Large intestine (tissue), 3 donors: ENCODE measurements at regions not wholly inside any gene's neighbourhood (a gene's known extent, or its start where the extent isn't known, plus 50 kb on each side); places are given as distances from the start of the nearest gene placed in this dataset.

Source experiments
- DNase-seq, 2 donors: peaks; one replicate each; pipeline versions ENCODE4 v3.0.0 to v3.0.0-alpha.2; 2013
- H3K27ac ChIP-seq: one replicate; pipeline ENCODE4 v1.5.1; 2013; ENCODE audit warnings: low read length
- H3K27me3 ChIP-seq: 2 replicates; pipeline ENCODE4 v1.6.1; 2013; ENCODE audit warnings: low read length; ENCODE audit not compliant: control insufficient read depth, insufficient read depth
- H3K36me3 ChIP-seq: 2 replicates; pipeline ENCODE4 v1.6.1; 2013; ENCODE audit warnings: low read length; ENCODE audit not compliant: control insufficient read depth, insufficient read depth
- H3K4me1 ChIP-seq: one replicate; pipeline ENCODE4 v1.6.1; 2013; ENCODE audit warnings: low read length; ENCODE audit not compliant: control insufficient read depth, insufficient read depth
- H3K4me3 ChIP-seq: one replicate; pipeline ENCODE4 v1.5.1; 2013; ENCODE audit warnings: low read length
- H3K9me3 ChIP-seq: one replicate; pipeline ENCODE4 v1.6.1; 2013; ENCODE audit warnings: mild to moderate bottlenecking, low read depth, low read length, moderate library complexity; ENCODE audit not compliant: control insufficient read depth
- WGBS: methylation state at CpG from one replicate; pipeline ENCODE4 v1.1.5; 2013; ENCODE audit warnings: low lambda C conversion rate; ENCODE audit not compliant: insufficient coverage; 5-methylcytosine and 5-hydroxymethylcytosine counted together

GRCh38 chr1:73623946-73624345 is 574.0 kb downstream of the LRRIQ3 start:
- no peaks in the 10 kb centered on the region for H3K27me3 ChIP-seq
- no peaks in the 10 kb centered on the region for H3K4me1 ChIP-seq
- H3K27ac ChIP-seq: no peak overlapping the region
- no peaks in the 10 kb centered on the region for H3K9me3 ChIP-seq
- H3K36me3 ChIP-seq: no peaks in the 10 kb centered on the region
- no peak overlapping the region for H3K4me3 ChIP-seq
- WGBS: no CpG with 5 or more reads among the region's 1 CpG
- DNase-seq: no peak

- WGBS: no CpG with 5 or more reads among the region's 4 CpGs
- no peak for DNase-seq
- H3K27ac ChIP-seq: no peak overlapping the region
- no peaks in the 10 kb centered on the region for H3K9me3 ChIP-seq
- no peaks in the 10 kb centered on the region for H3K4me1 ChIP-seq
- H3K4me3 ChIP-seq: no peak overlapping the region
- no peaks in the 10 kb centered on the region for H3K36me3 ChIP-seq
- no peaks in the 10 kb centered on the region for H3K27me3 ChIP-seq
These were observed 580.8 kb downstream of the LRRIQ3 start for GRCh38 chr1:73617145-73617544.

GRCh38 chr1:73611681-73612080 is 586.3 kb downstream of the LRRIQ3 start:
- Histone ChIP-seq H3K9me3 (no peaks in the 10 kb centered on the region), H3K4me1 (no peaks in the 10 kb centered on the region), H3K27ac (no peak overlapping the region), H3K4me3 (no peak overlapping the region), H3K36me3 (no peaks in the 10 kb centered on the region), H3K27me3 (no peaks in the 10 kb centered on the region)
- DNase-seq: no peak

DNA sequence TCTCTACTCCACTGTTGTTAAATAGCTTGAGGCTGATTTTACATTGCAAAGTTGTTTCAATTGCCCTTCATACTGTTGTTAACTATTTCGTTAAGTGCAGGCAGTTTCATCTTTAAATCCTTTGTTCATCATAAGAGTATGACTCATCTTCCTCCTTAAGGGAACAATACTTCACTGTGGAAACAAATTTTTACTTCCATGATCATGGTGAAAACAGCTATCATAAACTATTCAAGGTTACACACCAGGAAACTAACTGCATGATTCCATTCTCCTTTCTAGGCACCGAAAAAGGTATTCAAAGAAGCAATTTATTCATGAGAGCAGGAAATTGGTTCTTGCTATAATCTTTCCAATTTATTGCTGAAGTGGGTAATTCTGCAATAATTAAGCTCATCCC is 593.2 kb downstream of the LRRIQ3 start:
- Histone ChIP-seq H3K4me3 (no peak overlapping the region), H3K9me3 (no peaks in the 10 kb centered on the region), H3K36me3 (no peaks in the 10 kb centered on the region), H3K27ac (no peak overlapping the region), H3K27me3 (no peaks in the 10 kb centered on the region), H3K4me1 (no peaks in the 10 kb centered on the region)
- WGBS: 56% methylated on average over 1 of the region's 2 CpGs
- no peak for DNase-seq

GRCh38 chr1:73604211-73604610 is 593.8 kb downstream of the LRRIQ3 start:
- 80% methylated on average over 1 of the region's 1 CpG for WGBS
- H3K36me3 ChIP-seq: no peaks in the 10 kb centered on the region
- H3K27ac ChIP-seq: no peak overlapping the region
- no peaks in the 10 kb centered on the region for H3K27me3 ChIP-seq
- H3K4me3 ChIP-seq: no peak overlapping the region
- no peak for DNase-seq
- no peaks in the 10 kb centered on the region for H3K4me1 ChIP-seq
- H3K9me3 ChIP-seq: no peaks in the 10 kb centered on the region

DNA sequence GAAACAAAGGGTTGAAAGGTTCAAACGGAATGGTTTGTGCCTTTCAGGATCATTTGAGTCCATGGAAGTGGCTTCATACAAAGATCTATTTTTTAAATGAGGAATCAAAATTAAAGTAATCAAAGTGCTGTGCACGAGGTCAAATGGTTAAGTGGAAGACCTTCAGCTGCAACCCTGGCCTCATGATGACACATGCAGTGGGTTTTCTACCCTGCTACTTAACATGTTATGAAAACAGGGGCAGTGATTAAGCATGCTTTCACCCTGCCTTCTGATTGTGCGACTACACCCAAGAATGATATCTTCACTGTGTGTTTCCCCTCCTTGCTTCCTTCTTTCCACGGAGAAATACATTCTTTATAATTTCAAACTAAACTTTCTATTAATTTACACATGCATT is 604.2 kb downstream of the LRRIQ3 start:
- no peak overlapping the region for H3K27ac ChIP-seq
- no peak overlapping the region for H3K4me3 ChIP-seq
- 55% methylated on average over 3 of the region's 4 CpGs for WGBS
- H3K4me1 ChIP-seq: peaks cover 5% of the 10 kb centered on the region
- no peaks in the 10 kb centered on the region for H3K27me3 ChIP-seq
- no peak for DNase-seq
- no peaks in the 10 kb centered on the region for H3K36me3 ChIP-seq
- no peaks in the 10 kb centered on the region for H3K9me3 ChIP-seq

GRCh38 chr1:73593364-73593763 is 604.6 kb downstream of the LRRIQ3 start:
- no peak overlapping the region for H3K4me3 ChIP-seq
- WGBS: no CpG with 5 or more reads among the region's 3 CpGs

DNA sequence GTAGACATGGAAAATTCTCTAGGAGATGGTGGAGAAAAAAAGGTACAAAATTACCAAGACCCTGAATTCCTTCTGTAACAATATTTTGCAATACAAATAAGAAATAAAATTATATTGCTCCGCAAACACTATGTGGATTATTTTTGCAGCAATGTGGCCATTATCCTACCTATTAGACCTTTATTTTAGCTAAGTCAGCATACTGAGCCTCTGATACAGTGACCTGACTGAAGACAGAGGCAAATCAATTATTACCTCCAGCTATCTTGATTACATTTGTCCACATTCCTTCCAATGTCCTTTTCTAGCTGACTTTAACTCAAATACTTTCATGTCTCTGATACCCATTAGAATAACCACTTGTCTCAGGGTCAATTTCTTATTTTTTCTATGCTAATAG is 610.9 kb downstream of the LRRIQ3 start:
- no peaks in the 10 kb centered on the region for H3K4me1 ChIP-seq
- no peaks in the 10 kb centered on the region for H3K9me3 ChIP-seq
- no peak overlapping the region for H3K4me3 ChIP-seq
- DNase-seq: no peak
- no peaks in the 10 kb centered on the region for H3K36me3 ChIP-seq
- 100% methylated on average over 1 of the region's 1 CpG for WGBS
- H3K27me3 ChIP-seq: no peaks in the 10 kb centered on the region
- no peak overlapping the region for H3K27ac ChIP-seq

More at GRCh38 chr1:73593364-73593763, 604.6 kb downstream of the LRRIQ3 start:
- H3K9me3 ChIP-seq: no peaks in the 10 kb centered on the region
- no peaks in the 10 kb centered on the region for H3K36me3 ChIP-seq
- H3K27ac ChIP-seq: no peak overlapping the region
- peak; percentile 27 to 31 for DNase-seq
- peaks cover 5% of the 10 kb centered on the region for H3K4me1 ChIP-seq
- no peaks in the 10 kb centered on the region for H3K27me3 ChIP-seq

DNA sequence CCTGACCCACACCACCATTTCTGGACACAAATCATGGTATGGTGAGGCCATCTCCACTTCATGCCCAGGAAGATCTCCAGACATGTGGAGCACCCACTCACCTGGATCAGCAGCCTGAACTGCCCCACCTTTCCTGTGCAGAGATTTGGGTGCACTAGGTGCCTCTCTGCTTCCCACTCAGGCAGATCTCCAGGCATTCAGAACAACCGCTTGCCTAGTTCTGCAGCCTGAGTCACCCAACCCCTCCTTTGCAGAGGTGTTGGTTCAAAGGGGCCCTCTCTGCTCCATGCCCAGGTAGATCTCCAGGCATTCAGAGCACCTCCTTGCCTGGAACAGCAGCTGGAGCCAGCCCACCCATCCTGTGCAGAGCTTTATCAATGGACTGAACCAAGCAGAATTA is 620.8 kb downstream of the LRRIQ3 start:
- no CpG with 5 or more reads among the region's 1 CpG for WGBS
- no peaks in the 10 kb centered on the region for H3K9me3 ChIP-seq
- DNase-seq: no peak
- H3K4me3 ChIP-seq: no peak overlapping the region
- H3K27ac ChIP-seq: no peak overlapping the region
- H3K27me3 ChIP-seq: no peaks in the 10 kb centered on the region
- no peaks in the 10 kb centered on the region for H3K4me1 ChIP-seq
- H3K36me3 ChIP-seq: no peaks in the 10 kb centered on the region

- H3K4me1 ChIP-seq: no peaks in the 10 kb centered on the region
- H3K36me3 ChIP-seq: no peaks in the 10 kb centered on the region
- H3K4me3 ChIP-seq: no peak overlapping the region
- no CpG with 5 or more reads among the region's 2 CpGs for WGBS
- no peak for DNase-seq
- H3K27me3 ChIP-seq: no peaks in the 10 kb centered on the region
- no peak overlapping the region for H3K27ac ChIP-seq
- H3K9me3 ChIP-seq: no peaks in the 10 kb centered on the region
These were observed 621.9 kb downstream of the LRRIQ3 start for GRCh38 chr1:73576083-73576482.

- Histone ChIP-seq H3K36me3 (no peaks in the 10 kb centered on the region), H3K9me3 (no peaks in the 10 kb centered on the region), H3K27me3 (no peaks in the 10 kb centered on the region), H3K27ac (no peak overlapping the region), H3K4me1 (no peaks in the 10 kb centered on the region), H3K4me3 (no peak overlapping the region)
- 60% methylated on average over 1 of the region's 4 CpGs for WGBS
- no peak for DNase-seq
These were observed 633.7 kb downstream of the LRRIQ3 start for GRCh38 chr1:73564294-73564693.
